HUES48 (cell line): ENCODE measurements at regions not wholly inside any gene's neighbourhood (a gene's known extent, or its start where the extent isn't known, plus 50 kb on each side); places are given as distances from the start of the nearest gene placed in this dataset.

Experiments used
- H3K27ac ChIP-seq: one replicate; pipeline ENCODE4 v1.7.0; 2013; ENCODE audit warnings: low read depth, low read length, inconsistent platforms
- H3K27me3 ChIP-seq: 2 replicates; pipeline ENCODE4 v1.6.1; 2013; ENCODE audit warnings: mild to moderate bottlenecking, low read length; ENCODE audit not compliant: control insufficient read depth, insufficient read depth
- H3K36me3 ChIP-seq: 2 replicates; pipeline ENCODE4 v1.6.1; 2013; ENCODE audit warnings: low read length; ENCODE audit not compliant: control insufficient read depth, insufficient read depth
- H3K4me1 ChIP-seq: 2 replicates; pipeline ENCODE4 v1.6.1; 2013; ENCODE audit warnings: mild to moderate bottlenecking, low read length; ENCODE audit not compliant: control insufficient read depth, insufficient read depth
- H3K4me3 ChIP-seq: 2 replicates; pipeline ENCODE4 v1.5.1; 2013; ENCODE audit warnings: mild to moderate bottlenecking, low read depth, low read length
- H3K9ac ChIP-seq: 2 replicates; pipeline ENCODE4 v1.6.1; 2013; ENCODE audit warnings: mild to moderate bottlenecking, low read depth, low read length, moderate library complexity
- H3K9me3 ChIP-seq: 2 replicates; pipeline ENCODE4 v1.6.1; 2013; ENCODE audit warnings: low read length; ENCODE audit not compliant: control insufficient read depth, insufficient read depth

DNA sequence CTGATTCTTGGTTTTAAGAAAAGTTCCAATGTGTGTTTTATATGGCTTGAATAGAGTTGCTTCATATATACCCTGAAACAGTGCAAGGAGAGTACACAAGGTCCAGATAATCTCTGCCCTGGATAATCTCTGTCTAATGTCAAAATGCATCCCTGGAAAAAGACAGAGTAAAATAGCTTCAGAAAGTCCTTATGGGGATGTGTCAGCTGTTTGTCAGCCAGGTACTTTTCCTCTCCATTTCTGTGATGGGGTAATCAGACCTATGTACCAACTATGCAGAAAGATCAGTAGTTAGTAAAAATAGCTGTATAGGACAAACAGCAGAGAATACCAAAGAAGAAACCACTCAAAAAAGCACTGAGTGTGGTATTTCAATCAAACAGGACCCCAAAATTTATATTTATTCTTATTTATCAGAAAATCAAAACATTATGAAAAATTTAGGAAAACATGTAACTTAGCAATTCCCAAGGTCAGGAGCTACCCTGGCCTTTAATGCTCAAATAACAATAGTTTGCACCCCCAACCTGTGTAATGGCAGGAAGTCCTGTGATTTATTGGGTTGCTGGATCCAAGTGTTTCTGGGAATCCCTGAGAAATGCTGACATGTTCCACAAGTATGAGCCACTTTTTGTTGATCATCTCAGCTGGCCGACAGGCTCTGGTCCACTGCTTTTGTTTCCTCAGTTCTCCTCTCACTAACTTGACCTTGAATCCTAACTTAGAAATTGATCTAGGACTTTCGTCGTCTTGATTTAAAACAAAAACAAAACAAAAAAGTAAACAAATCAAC is 69.6 kb downstream of the MDH1 start:
- Histone ChIP-seq H3K9ac (no peak overlapping the region), H3K9me3 (peaks cover 5% of the 10 kb centered on the region; the same call in 1 of the 2 replicates), H3K4me1 (peaks cover 12% of the 10 kb centered on the region; the same call in 1 of the 2 replicates), H3K36me3 (no peaks in the 10 kb centered on the region), H3K27ac (no peak overlapping the region), H3K4me3 (no peak overlapping the region), H3K27me3 (no peaks in the 10 kb centered on the region)

DNA sequence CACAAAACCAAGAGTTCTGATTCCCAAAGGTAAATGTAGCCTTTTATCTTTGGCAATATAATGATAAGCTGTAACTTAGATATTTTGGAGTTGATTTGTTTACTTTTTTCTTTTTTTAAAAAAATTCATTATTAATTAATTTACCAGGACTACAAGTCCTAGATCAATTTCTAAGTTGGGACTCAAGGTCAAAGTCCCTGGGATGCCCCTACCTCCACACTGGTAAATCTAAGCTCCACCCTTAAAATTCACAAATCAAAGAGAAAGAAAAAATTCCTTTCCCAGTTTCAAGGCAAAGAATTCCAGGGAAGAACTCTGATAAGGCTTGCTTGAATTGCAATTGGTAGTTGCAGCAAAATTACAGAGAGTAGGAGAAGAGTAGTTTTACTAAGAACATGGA is 71.3 kb downstream of the MDH1 start:
- H3K9ac ChIP-seq: no peak overlapping the region
- H3K4me1 ChIP-seq: peaks cover 12% of the 10 kb centered on the region; the same call in 1 of the 2 replicates
- H3K27ac ChIP-seq: no peak overlapping the region

DNA sequence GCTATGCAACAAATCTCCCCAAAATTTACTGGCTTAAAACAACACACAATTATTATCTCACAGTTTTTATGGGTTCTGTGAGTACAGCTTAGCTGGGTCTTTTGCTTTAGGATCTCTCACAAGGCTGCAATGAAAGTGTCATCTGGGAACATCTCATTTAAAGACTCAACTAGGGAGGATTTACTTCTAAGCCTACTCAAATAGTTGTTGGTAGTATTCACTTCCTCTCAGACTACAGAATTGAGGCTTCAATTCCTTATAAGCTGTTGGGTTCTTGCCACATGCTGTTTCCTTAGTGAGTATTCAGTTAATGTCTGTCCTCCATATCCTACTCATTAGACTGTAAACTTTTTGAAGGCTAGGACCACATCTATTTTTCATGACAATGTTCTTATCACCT is 72.3 kb downstream of the MDH1 start:
- H3K27me3 ChIP-seq: no peaks in the 10 kb centered on the region
- H3K4me1 ChIP-seq: peaks cover 19% of the 10 kb centered on the region
- H3K27ac ChIP-seq: peak overlapping the region; percentile 23
- H3K9me3 ChIP-seq: no peaks in the 10 kb centered on the region; the same call in 1 of the 2 replicates
- no peak overlapping the region for H3K9ac ChIP-seq
- H3K36me3 ChIP-seq: no peaks in the 10 kb centered on the region
- H3K4me3 ChIP-seq: no peak overlapping the region

More for the DNA sequence above, 71.3 kb downstream of the MDH1 start:
- no peaks in the 10 kb centered on the region; the same call in 1 of the 2 replicates for H3K9me3 ChIP-seq
- no peaks in the 10 kb centered on the region for H3K27me3 ChIP-seq
- no peaks in the 10 kb centered on the region for H3K36me3 ChIP-seq
- H3K4me3 ChIP-seq: no peak overlapping the region

DNA sequence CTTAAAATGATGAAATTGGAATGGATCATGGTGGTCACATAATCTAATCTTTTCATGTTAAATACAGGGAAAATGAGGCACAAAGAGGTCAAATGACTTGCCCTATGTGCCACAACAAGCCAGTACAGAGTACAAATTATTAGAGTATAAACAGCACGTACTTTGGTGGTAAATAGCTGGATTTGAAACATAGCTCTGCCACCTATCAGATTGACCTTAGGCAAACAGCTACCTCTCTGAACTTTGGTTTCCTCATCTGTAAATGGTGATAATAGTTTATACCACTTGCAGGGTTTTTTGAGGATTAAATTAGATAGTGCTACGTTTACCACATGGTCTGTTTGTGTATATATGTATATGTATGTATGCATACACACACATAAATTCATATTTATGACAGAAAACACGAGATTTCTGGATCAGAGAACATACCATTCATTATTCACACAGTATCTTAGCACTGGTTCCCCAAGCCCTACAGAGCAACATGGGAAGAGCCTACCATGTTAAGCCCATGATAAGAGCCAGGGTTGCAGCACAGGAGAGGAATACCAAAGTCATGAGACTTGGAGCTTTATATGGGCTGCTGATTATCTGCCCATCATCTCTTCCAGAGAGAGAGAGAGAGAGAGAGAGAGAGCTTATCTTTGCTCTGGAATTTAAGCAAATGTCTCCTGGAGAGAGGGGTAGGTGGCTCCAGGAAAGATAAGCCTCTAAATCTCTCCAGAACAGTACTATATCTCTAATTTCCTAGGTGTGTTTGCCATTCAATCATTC is 73.5 kb downstream of the MDH1 start:
- Histone ChIP-seq H3K27me3 (no peaks in the 10 kb centered on the region), H3K27ac (no peak overlapping the region), H3K36me3 (no peaks in the 10 kb centered on the region), H3K4me3 (no peak overlapping the region), H3K9me3 (no peaks in the 10 kb centered on the region; the same call in 1 of the 2 replicates), H3K9ac (no peak overlapping the region), H3K4me1 (peaks cover 29% of the 10 kb centered on the region)

DNA sequence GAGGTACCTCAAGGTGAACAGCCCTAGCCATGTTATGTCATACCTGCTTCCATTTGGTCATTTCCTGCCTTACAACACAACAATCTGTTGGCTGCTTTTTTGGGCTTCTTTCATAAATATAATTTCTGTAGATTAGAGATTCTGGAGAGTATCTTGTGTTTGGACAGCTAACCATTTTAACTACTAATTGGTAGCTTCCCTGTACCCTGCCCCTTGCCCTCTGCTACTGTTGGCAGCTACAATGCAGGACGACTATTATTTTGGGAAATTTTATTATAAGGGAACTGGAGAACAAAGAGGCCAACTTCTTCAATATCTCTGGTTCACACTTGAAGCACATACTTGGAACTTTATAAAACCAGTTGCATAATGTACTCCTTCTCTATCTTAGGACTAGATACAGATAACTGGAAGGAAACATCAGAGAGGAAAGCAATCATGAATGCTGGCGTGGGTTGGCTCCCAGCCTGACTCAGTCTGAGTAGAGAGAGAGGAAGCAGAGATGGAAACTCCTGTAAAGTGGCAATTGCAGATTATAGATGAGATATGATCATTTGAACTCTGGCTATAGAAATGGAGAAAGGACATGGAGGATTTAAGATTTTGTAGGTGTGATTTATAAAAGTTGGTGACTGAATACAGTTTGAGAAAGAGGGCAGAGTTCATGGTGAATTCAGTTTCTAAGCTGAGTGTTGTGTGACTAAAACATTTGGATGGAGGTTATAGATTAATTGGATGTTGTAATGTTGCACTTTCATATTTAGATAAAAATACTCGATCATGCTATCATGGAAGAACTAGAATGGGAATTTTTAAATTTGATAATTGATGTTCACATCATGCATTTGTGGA is 74.5 kb downstream of the MDH1 start:
- peaks cover 39% of the 10 kb centered on the region for H3K4me1 ChIP-seq
- H3K9me3 ChIP-seq: no peaks in the 10 kb centered on the region; the same call in 1 of the 2 replicates
- no peak overlapping the region for H3K27ac ChIP-seq
- no peak overlapping the region for H3K4me3 ChIP-seq
- H3K9ac ChIP-seq: no peak overlapping the region
- H3K27me3 ChIP-seq: no peaks in the 10 kb centered on the region
- H3K36me3 ChIP-seq: no peaks in the 10 kb centered on the region

DNA sequence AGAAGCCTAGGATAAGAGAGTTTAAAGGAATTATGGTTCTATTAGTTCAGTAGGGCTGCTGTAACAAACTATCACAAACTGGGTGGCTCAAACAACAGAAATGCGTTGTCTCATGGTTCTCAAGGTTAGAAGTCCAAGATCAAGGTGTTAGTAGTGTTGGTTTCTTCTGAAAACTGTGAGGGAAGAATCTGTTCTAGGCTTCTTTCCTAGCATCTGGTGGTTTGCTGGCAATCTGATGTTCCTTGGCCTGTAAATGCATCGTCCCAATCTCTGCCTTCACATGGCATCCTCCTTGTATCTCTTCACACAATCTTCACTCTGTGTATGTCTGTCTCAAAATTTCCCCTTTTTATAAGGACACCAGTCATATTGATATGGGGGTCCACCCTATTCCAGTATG is 76.3 kb downstream of the MDH1 start:
- H3K4me1 ChIP-seq: peaks cover 48% of the 10 kb centered on the region
- H3K27ac ChIP-seq: no peak overlapping the region
- H3K36me3 ChIP-seq: no peaks in the 10 kb centered on the region
- no peak overlapping the region for H3K4me3 ChIP-seq
- H3K27me3 ChIP-seq: no peaks in the 10 kb centered on the region
- no peaks in the 10 kb centered on the region; the same call in 1 of the 2 replicates for H3K9me3 ChIP-seq
- H3K9ac ChIP-seq: no peak overlapping the region

DNA sequence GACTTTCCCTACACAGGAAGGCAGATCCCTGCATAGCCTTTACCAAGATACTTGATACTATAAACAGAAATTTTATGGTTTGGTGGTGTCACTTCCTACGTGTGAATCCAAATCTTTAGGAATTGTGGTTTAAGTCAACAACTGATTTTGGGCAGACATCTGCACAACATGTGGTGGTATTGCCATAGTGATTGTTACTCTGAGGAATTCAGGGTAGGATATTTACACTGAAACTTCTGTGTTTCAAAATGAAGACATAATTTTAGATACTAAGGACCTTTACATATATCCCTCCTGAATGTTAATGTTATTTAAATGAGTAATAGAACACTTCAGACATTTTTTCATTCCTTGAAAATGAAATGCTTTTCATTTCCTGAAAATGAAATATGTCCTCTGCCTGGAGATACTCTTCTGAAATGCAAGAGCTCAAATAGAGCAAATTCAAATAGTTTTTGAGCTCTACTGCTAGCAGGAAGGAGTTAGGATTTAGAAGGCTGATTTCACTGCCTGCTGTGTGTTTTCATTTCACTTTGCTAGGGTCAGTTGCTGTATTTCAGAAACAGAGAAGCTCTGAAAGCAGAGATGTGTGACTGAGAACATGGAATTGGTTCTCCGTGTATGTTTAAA is 77.2 kb downstream of the MDH1 start:
- no peaks in the 10 kb centered on the region; the same call in 1 of the 2 replicates for H3K9me3 ChIP-seq
- H3K27me3 ChIP-seq: no peaks in the 10 kb centered on the region
- H3K9ac ChIP-seq: no peak overlapping the region
- peak overlapping the region; percentile 33 for H3K27ac ChIP-seq
- H3K36me3 ChIP-seq: no peaks in the 10 kb centered on the region
- no peak overlapping the region for H3K4me3 ChIP-seq
- H3K4me1 ChIP-seq: peaks cover 40% of the 10 kb centered on the region

DNA sequence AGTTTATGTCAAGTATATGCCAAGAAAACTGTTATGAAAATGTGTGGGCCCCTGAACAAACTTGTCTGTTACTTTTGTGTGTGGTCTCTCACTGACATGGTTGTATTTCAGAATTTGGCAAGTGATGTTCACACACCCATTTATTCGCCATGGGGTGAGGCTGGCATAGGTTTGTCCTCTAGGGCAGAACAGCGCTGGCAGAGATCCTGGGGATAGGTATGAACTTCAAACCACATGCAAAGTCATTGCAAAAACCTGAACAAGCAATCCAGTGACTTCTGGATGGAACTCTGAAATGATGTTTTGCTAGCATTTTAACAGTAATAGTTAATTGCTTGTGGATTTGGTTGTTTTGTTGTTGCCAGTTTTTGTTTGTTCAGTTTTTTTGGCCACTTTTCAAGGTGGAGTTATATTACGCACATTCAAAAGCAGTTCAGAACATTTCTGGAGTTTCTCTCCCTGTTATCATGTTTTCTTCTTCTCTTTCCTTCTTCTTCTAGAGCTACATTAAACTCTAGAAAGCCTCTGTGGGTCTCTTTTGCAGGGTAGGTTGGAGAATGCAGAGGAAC is 78.5 kb downstream of the MDH1 start:
- Histone ChIP-seq H3K27ac (peak overlapping the region; percentile 83), H3K27me3 (no peaks in the 10 kb centered on the region), H3K36me3 (no peaks in the 10 kb centered on the region), H3K9ac (no peak overlapping the region), H3K4me1 (peaks cover 36% of the 10 kb centered on the region), H3K4me3 (no peak overlapping the region), H3K9me3 (no peaks in the 10 kb centered on the region; the same call in 1 of the 2 replicates)

DNA sequence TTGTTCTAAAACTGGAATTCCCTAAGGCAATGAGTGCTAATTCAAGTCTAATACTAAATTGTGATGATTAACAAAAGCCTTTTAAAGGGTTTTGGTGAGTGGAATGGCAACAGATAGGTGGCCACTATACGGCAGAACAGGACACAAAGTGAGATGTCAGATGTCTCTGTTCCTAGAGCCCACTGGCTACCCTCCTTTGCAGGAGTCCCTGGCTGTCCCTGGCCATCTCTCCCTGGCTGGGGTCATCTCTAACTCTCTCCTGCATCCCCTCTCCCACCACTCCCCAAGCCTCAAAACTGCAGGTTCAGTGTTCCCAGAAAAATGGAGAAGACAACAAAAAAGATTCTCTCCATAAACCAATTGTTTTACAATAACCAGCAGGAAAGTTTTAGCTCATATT is 79.2 kb downstream of the MDH1 start:
- Histone ChIP-seq H3K4me3 (0 out of 2 replicates have a peak overlapping the region, but pooled peaks have one; percentile 10), H3K27me3 (no peaks in the 10 kb centered on the region), H3K27ac (peak overlapping the region; percentile 83), H3K9ac (no peak overlapping the region; the same call in 1 of the 2 replicates), H3K36me3 (no peaks in the 10 kb centered on the region), H3K4me1 (peaks cover 36% of the 10 kb centered on the region), H3K9me3 (no peaks in the 10 kb centered on the region; the same call in 1 of the 2 replicates)

DNA sequence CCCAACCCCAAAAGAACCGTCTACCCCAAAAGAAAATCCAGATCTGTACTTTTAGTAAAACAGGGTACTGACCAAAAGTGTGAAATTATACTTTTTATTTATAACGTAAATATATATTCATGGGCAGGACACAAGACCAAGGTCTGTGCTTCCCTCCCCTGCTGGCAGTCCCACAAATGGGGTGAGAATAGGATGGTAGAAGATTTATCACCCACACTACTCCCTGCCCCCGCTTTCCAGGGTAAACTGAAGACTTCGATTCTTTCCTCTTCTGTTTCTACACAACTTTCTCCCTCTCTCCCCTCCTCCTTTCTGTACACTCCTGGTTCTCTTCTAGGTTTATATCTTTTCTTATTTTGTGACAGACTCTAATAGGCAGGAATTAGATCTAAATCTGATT is 79.7 kb downstream of the MDH1 start:
- H3K4me3 ChIP-seq: 0 out of 2 replicates have a peak overlapping the region, but pooled peaks have one; percentile 10
- H3K36me3 ChIP-seq: no peaks in the 10 kb centered on the region
- peak overlapping the region; percentile 83 for H3K27ac ChIP-seq
- H3K27me3 ChIP-seq: no peaks in the 10 kb centered on the region
- no peaks in the 10 kb centered on the region; the same call in 1 of the 2 replicates for H3K9me3 ChIP-seq
- no peak overlapping the region for H3K9ac ChIP-seq
- H3K4me1 ChIP-seq: peaks cover 36% of the 10 kb centered on the region
